HEK293 (cell line): ENCODE measurements at regions not wholly inside any gene's neighbourhood (a gene's known extent, or its start where the extent isn't known, plus 50 kb on each side); places are given as distances from the start of the nearest gene placed in this dataset.

Experiments used
- ZNF112 ChIP-seq: fragments of 450-650 bp; formaldehyde crosslinking; IDR thresholded peaks from 2 replicates; pipeline ENCODE4 v1.5.0; 2017; ENCODE audit warnings: missing biosample characterization, missing genetic modification characterization
- ZNF423 ChIP-seq: fragments of 450-650 bp; formaldehyde crosslinking; IDR thresholded peaks from 2 replicates; pipeline ENCODE4 v1.5.1; 2016; ENCODE audit warnings: missing biosample characterization, missing genetic modification characterization

DNA sequence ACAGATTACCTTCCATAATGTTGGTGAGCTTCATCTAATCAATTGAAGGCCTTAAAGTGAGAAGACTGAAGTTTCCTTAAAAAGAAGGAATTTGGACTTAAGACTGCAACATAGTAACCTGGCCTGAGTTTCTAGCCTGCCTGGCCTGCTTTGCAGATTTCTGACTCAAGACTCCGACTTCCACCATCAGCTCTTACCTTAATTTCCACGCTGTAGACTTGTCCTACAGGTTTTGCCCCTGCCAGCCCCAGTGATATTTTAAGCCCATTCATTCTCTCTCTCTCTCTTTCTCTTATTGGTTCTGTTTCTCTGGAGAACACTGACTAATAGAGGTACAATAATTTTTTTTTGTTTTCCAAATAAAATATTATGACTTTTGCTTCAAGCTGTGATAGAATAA, 862.3 kb upstream of the GHITM start:
- TF ChIP-seq ZNF423 (no peak), ZNF112 (tag by site-specific recombination) (no peak)
